ENCODE measurements at regions not wholly inside any gene's neighbourhood (a gene's known extent, or its start where the extent isn't known, plus 50 kb on each side); places are given as distances from the start of the nearest gene placed in this dataset.
"Not testable (repeated sequence)": the region's sequence is repeated elsewhere in the genome, so short reads cannot be mapped to it uniquely, and the experiment has no call there.

GRCh38 chr2:77737236-77737635 is 215.1 kb upstream of the LRRTM4 start:
- intact Hi-C loops (cut with DNase I), result no loop called here
- Histone ChIP-seq H3K36me3 (no peaks in the 10 kb centered on the region), H3K9me3 (no peaks in the 10 kb centered on the region), H3K4me3 (no peak overlapping the region), H3K4me1 (no peaks in the 10 kb centered on the region), H3K27me3 (no peaks in the 10 kb centered on the region), H3K27ac (no peak overlapping the region)
- no peak for TF ChIP-seq CTCF (IDR thresholded peaks at IDR 0.05)
- DNase-seq (ENCODE audit: low spot score in 2 of 2), result no peak

GRCh38 chr2:77746780-77747179 is 224.6 kb upstream of the LRRTM4 start:
- no peaks in the 10 kb centered on the region for H3K27me3 ChIP-seq
- H3K4me3 ChIP-seq, result no peak overlapping the region
- no peaks in the 10 kb centered on the region for H3K9me3 ChIP-seq
- TF ChIP-seq CTCF (IDR thresholded peaks at IDR 0.05), result no peak
- H3K36me3 ChIP-seq, result no peaks in the 10 kb centered on the region
- H3K4me1 ChIP-seq, result no peaks in the 10 kb centered on the region
- H3K27ac ChIP-seq, result no peak overlapping the region
- no peak for DNase-seq (ENCODE audit: low spot score in 2 of 2)
- intact Hi-C loops (cut with DNase I), result no loop called here

- H3K27ac ChIP-seq; H3K9me3 ChIP-seq; H3K4me3 ChIP-seq; DNase-seq (ENCODE audit: low spot score in 2 of 2); H3K36me3 ChIP-seq; H3K4me1 ChIP-seq; intact Hi-C loops (cut with DNase I); H3K27me3 ChIP-seq: not testable (repeated sequence)
Observed at GRCh38 chr2:77753710-77754345, 231.7 kb upstream of the LRRTM4 start.

- H3K9me3 ChIP-seq, result no peaks in the 10 kb centered on the region
- intact Hi-C loops (cut with DNase I), result no loop called here
- H3K4me3 ChIP-seq, result no peak overlapping the region
- DNase-seq (ENCODE audit: low spot score in 2 of 2), result no peak
- TF ChIP-seq CTCF (IDR thresholded peaks at IDR 0.05), result no peak
- no peaks in the 10 kb centered on the region for H3K4me1 ChIP-seq
- no peaks in the 10 kb centered on the region for H3K36me3 ChIP-seq
- no peak overlapping the region for H3K27ac ChIP-seq
- H3K27me3 ChIP-seq, result no peaks in the 10 kb centered on the region
Observed at GRCh38 chr2:77767388-77768076, 245.4 kb upstream of the LRRTM4 start.

- Histone ChIP-seq H3K36me3 (no peaks in the 10 kb centered on the region), H3K4me3 (no peak overlapping the region), H3K4me1 (no peaks in the 10 kb centered on the region), H3K9me3 (no peaks in the 10 kb centered on the region), H3K27me3 (no peaks in the 10 kb centered on the region), H3K27ac (no peak overlapping the region)
- intact Hi-C loops (cut with DNase I), result no loop called here
- DNase-seq (ENCODE audit: low spot score in 2 of 2), result no peak
- TF ChIP-seq CTCF (IDR thresholded peaks at IDR 0.05), result no peak
Observed at GRCh38 chr2:77768508-77768907, 246.3 kb upstream of the LRRTM4 start.

- Histone ChIP-seq H3K4me3 (no peak overlapping the region), H3K36me3 (no peaks in the 10 kb centered on the region), H3K4me1 (no peaks in the 10 kb centered on the region), H3K9me3 (no peaks in the 10 kb centered on the region), H3K27me3 (no peaks in the 10 kb centered on the region), H3K27ac (no peak overlapping the region)
- intact Hi-C loops (cut with DNase I), result no loop called here
- no peak for DNase-seq (ENCODE audit: low spot score in 2 of 2)
- TF ChIP-seq CTCF (IDR thresholded peaks at IDR 0.05), result no peak
Observed at GRCh38 chr2:77778917-77779316, 256.7 kb upstream of the LRRTM4 start.

GRCh38 chr2:77793500-77793899 is 271.3 kb upstream of the LRRTM4 start:
- H3K4me1 ChIP-seq; H3K36me3 ChIP-seq; H3K27me3 ChIP-seq; H3K9me3 ChIP-seq; H3K4me3 ChIP-seq; intact Hi-C loops (cut with DNase I); DNase-seq (ENCODE audit: low spot score in 2 of 2); H3K27ac ChIP-seq: not testable (repeated sequence)
